ENCODE measurements at regions not wholly inside any gene's neighbourhood (a gene's known extent, or its start where the extent isn't known, plus 50 kb on each side); places are given as distances from the start of the nearest gene placed in this dataset.

GRCh38 chr5:169474226-169474625 lies 109.3 kb upstream of the SPDL1 start:
- Histone ChIP-seq H3K4me1 (ENCODE audit: insufficient read depth, insufficient read length) (no peaks in the 10 kb centered on the region), H3K27me3 (ENCODE audit: insufficient read depth, insufficient read length) (no peaks in the 10 kb centered on the region), H3K9me3 (ENCODE audit: insufficient read depth, low read length) (no peaks in the 10 kb centered on the region), H3K36me3 (ENCODE audit: insufficient read depth, insufficient read length, low read length) (no peaks in the 10 kb centered on the region), H3K4me3 (ENCODE audit: insufficient read length, low read depth) (no peak overlapping the region), H3K9ac (ENCODE audit: insufficient read length, low read depth) (no peak overlapping the region)
- TF ChIP-seq SUZ12 (IDR thresholded peaks at IDR 0.05; ENCODE audit: extremely low read depth, insufficient read depth, insufficient read length) (no peak), YY1 (IDR thresholded peaks at IDR 0.05; ENCODE audit: insufficient read depth, insufficient read length) (no peak), ZNF274 (IDR thresholded peaks at IDR 0.05; ENCODE audit: low read depth, low read length) (no peak)
- DNase-seq (ENCODE audit: low read depth, low spot score) = no peak

GRCh38 chr5:169472544-169472943 lies 111.0 kb upstream of the SPDL1 start:
- Histone ChIP-seq H3K4me1 (ENCODE audit: insufficient read depth, insufficient read length) (no peaks in the 10 kb centered on the region), H3K27me3 (ENCODE audit: insufficient read depth, insufficient read length) (no peaks in the 10 kb centered on the region), H3K36me3 (ENCODE audit: insufficient read depth, insufficient read length, low read length) (no peaks in the 10 kb centered on the region), H3K4me3 (ENCODE audit: insufficient read length, low read depth) (no peak overlapping the region), H3K9ac (ENCODE audit: insufficient read length, low read depth) (no peak overlapping the region), H3K9me3 (ENCODE audit: insufficient read depth, low read length) (no peaks in the 10 kb centered on the region)
- TF ChIP-seq YY1 (IDR thresholded peaks at IDR 0.05; ENCODE audit: insufficient read depth, insufficient read length) (no peak), SUZ12 (IDR thresholded peaks at IDR 0.05; ENCODE audit: extremely low read depth, insufficient read depth, insufficient read length) (no peak), ZNF274 (IDR thresholded peaks at IDR 0.05; ENCODE audit: low read depth, low read length) (no peak)
- no peak for DNase-seq (ENCODE audit: low read depth, low spot score)

GRCh38 chr5:169471021-169471420 lies 112.6 kb upstream of the SPDL1 start:
- Histone ChIP-seq H3K9ac (ENCODE audit: insufficient read length, low read depth) (no peak overlapping the region), H3K27me3 (ENCODE audit: insufficient read depth, insufficient read length) (no peaks in the 10 kb centered on the region), H3K9me3 (ENCODE audit: insufficient read depth, low read length) (no peaks in the 10 kb centered on the region), H3K4me1 (ENCODE audit: insufficient read depth, insufficient read length) (no peaks in the 10 kb centered on the region), H3K4me3 (ENCODE audit: insufficient read length, low read depth) (no peak overlapping the region), H3K36me3 (ENCODE audit: insufficient read depth, insufficient read length, low read length) (no peaks in the 10 kb centered on the region)
- TF ChIP-seq SUZ12 (IDR thresholded peaks at IDR 0.05; ENCODE audit: extremely low read depth, insufficient read depth, insufficient read length) = no peak
- no peak for TF ChIP-seq ZNF274 (IDR thresholded peaks at IDR 0.05; ENCODE audit: low read depth, low read length)
- no peak for TF ChIP-seq YY1 (IDR thresholded peaks at IDR 0.05; ENCODE audit: insufficient read depth, insufficient read length)
- no peak for DNase-seq (ENCODE audit: low read depth, low spot score)

GRCh38 chr5:169467041-169467771 lies 116.4 kb upstream of the SPDL1 start:
- no peak for DNase-seq (ENCODE audit: low read depth, low spot score)
- Histone ChIP-seq H3K4me1 (ENCODE audit: insufficient read depth, insufficient read length) (no peaks in the 10 kb centered on the region), H3K27me3 (ENCODE audit: insufficient read depth, insufficient read length) (no peaks in the 10 kb centered on the region), H3K36me3 (ENCODE audit: insufficient read depth, insufficient read length, low read length) (no peaks in the 10 kb centered on the region), H3K9ac (ENCODE audit: insufficient read length, low read depth) (no peak overlapping the region), H3K4me3 (ENCODE audit: insufficient read length, low read depth) (no peak overlapping the region), H3K9me3 (ENCODE audit: insufficient read depth, low read length) (no peaks in the 10 kb centered on the region)
- TF ChIP-seq SUZ12 (IDR thresholded peaks at IDR 0.05; ENCODE audit: extremely low read depth, insufficient read depth, insufficient read length) (no peak), ZNF274 (IDR thresholded peaks at IDR 0.05; ENCODE audit: low read depth, low read length) (no peak), YY1 (IDR thresholded peaks at IDR 0.05; ENCODE audit: insufficient read depth, insufficient read length) (no peak)

- Histone ChIP-seq H3K36me3 (ENCODE audit: insufficient read depth, insufficient read length, low read length) (no peaks in the 10 kb centered on the region), H3K4me1 (ENCODE audit: insufficient read depth, insufficient read length) (no peaks in the 10 kb centered on the region), H3K27me3 (ENCODE audit: insufficient read depth, insufficient read length) (no peaks in the 10 kb centered on the region), H3K9me3 (ENCODE audit: insufficient read depth, low read length) (no peaks in the 10 kb centered on the region), H3K4me3 (ENCODE audit: insufficient read length, low read depth) (no peak overlapping the region), H3K9ac (ENCODE audit: insufficient read length, low read depth) (no peak overlapping the region)
- no peak for DNase-seq (ENCODE audit: low read depth, low spot score)
- TF ChIP-seq YY1 (IDR thresholded peaks at IDR 0.05; ENCODE audit: insufficient read depth, insufficient read length) (no peak), SUZ12 (IDR thresholded peaks at IDR 0.05; ENCODE audit: extremely low read depth, insufficient read depth, insufficient read length) (no peak), ZNF274 (IDR thresholded peaks at IDR 0.05; ENCODE audit: low read depth, low read length) (no peak)
Observed at GRCh38 chr5:169460896-169461295, 122.7 kb upstream of the SPDL1 start.

GRCh38 chr5:169460123-169460522 lies 123.5 kb upstream of the SPDL1 start:
- Histone ChIP-seq H3K9me3 (ENCODE audit: insufficient read depth, low read length) (no peaks in the 10 kb centered on the region), H3K27me3 (ENCODE audit: insufficient read depth, insufficient read length) (no peaks in the 10 kb centered on the region), H3K4me3 (ENCODE audit: insufficient read length, low read depth) (no peak overlapping the region), H3K36me3 (ENCODE audit: insufficient read depth, insufficient read length, low read length) (no peaks in the 10 kb centered on the region), H3K4me1 (ENCODE audit: insufficient read depth, insufficient read length) (no peaks in the 10 kb centered on the region), H3K9ac (ENCODE audit: insufficient read length, low read depth) (no peak overlapping the region)
- no peak for TF ChIP-seq SUZ12 (IDR thresholded peaks at IDR 0.05; ENCODE audit: extremely low read depth, insufficient read depth, insufficient read length)
- no peak for TF ChIP-seq YY1 (IDR thresholded peaks at IDR 0.05; ENCODE audit: insufficient read depth, insufficient read length)
- no peak for TF ChIP-seq ZNF274 (IDR thresholded peaks at IDR 0.05; ENCODE audit: low read depth, low read length)
- DNase-seq (ENCODE audit: low read depth, low spot score) = no peak

- Histone ChIP-seq H3K27me3 (ENCODE audit: insufficient read depth, insufficient read length) (no peaks in the 10 kb centered on the region), H3K9ac (ENCODE audit: insufficient read length, low read depth) (no peak overlapping the region), H3K36me3 (ENCODE audit: insufficient read depth, insufficient read length, low read length) (no peaks in the 10 kb centered on the region), H3K4me1 (ENCODE audit: insufficient read depth, insufficient read length) (no peaks in the 10 kb centered on the region), H3K4me3 (ENCODE audit: insufficient read length, low read depth) (no peak overlapping the region), H3K9me3 (ENCODE audit: insufficient read depth, low read length) (no peaks in the 10 kb centered on the region)
- TF ChIP-seq ZNF274 (IDR thresholded peaks at IDR 0.05; ENCODE audit: low read depth, low read length) (no peak), SUZ12 (IDR thresholded peaks at IDR 0.05; ENCODE audit: extremely low read depth, insufficient read depth, insufficient read length) (no peak), YY1 (IDR thresholded peaks at IDR 0.05; ENCODE audit: insufficient read depth, insufficient read length) (no peak)
- DNase-seq (ENCODE audit: low read depth, low spot score) = peak; percentile 50
Observed at GRCh38 chr5:169458221-169458620, 125.4 kb upstream of the SPDL1 start.

Data from NT2/D1 (cell line).